GM21576 (cell line): ENCODE measurements at regions not wholly inside any gene's neighbourhood (a gene's known extent, or its start where the extent isn't known, plus 50 kb on each side); places are given as distances from the start of the nearest gene placed in this dataset.

Source experiments
- ATAC-seq: cut with Tn5 transposase; IDR thresholded peaks from one replicate; pipeline ENCODE4 v1.9.1; 2021; ENCODE audit warnings: mild to moderate bottlenecking, moderate library complexity; ENCODE audit not compliant: unreplicated experiment

GRCh38 chr3:117626577-117626976 is 917.0 kb downstream of the TUSC7 start:
- ATAC-seq = no peak

- no peak for ATAC-seq
Observed at GRCh38 chr3:117628823-117629291, 919.3 kb downstream of the TUSC7 start.

- ATAC-seq = no peak
Observed at GRCh38 chr3:117629505-117629904, 919.9 kb downstream of the TUSC7 start.

GRCh38 chr3:117630469-117630868 is 920.9 kb downstream of the TUSC7 start:
- ATAC-seq = peak; percentile 47

- no peak for ATAC-seq
Observed at GRCh38 chr3:117630885-117631284, 921.3 kb downstream of the TUSC7 start.

GRCh38 chr3:117631781-117632180 is 922.2 kb downstream of the TUSC7 start:
- no peak for ATAC-seq

GRCh38 chr3:117632191-117632590 is 922.6 kb downstream of the TUSC7 start:
- no peak for ATAC-seq

GRCh38 chr3:117633207-117633606 is 923.6 kb downstream of the TUSC7 start:
- ATAC-seq = no peak

GRCh38 chr3:117637666-117638065 is 928.1 kb downstream of the TUSC7 start:
- ATAC-seq = no peak

GRCh38 chr3:117644203-117644602 is 934.6 kb downstream of the TUSC7 start:
- ATAC-seq = no peak

GRCh38 chr3:117645561-117646242 is 936.1 kb downstream of the TUSC7 start:
- ATAC-seq = peak; percentile 73

GRCh38 chr3:117647435-117647834 is 937.9 kb downstream of the TUSC7 start:
- ATAC-seq = no peak

- no peak for ATAC-seq
Observed at GRCh38 chr3:117651246-117651645, 941.7 kb downstream of the TUSC7 start.

- no peak for ATAC-seq
Observed at GRCh38 chr3:117656391-117656790, 946.8 kb downstream of the TUSC7 start.

GRCh38 chr3:117657278-117657677 is 947.7 kb downstream of the TUSC7 start:
- no peak for ATAC-seq

GRCh38 chr3:117660941-117661817 is 951.6 kb downstream of the TUSC7 start:
- ATAC-seq = no peak

- no peak for ATAC-seq
Observed at GRCh38 chr3:117661818-117662095, 952.2 kb downstream of the TUSC7 start.

GRCh38 chr3:117665296-117665695 is 955.7 kb downstream of the TUSC7 start:
- no peak for ATAC-seq

GRCh38 chr3:117666325-117666724 is 956.7 kb downstream of the TUSC7 start:
- ATAC-seq = no peak

GRCh38 chr3:117666812-117667211 is 957.2 kb downstream of the TUSC7 start:
- no peak for ATAC-seq

- ATAC-seq = no peak
Observed at GRCh38 chr3:117669774-117670173, 960.2 kb downstream of the TUSC7 start.

- ATAC-seq = no peak
Observed at GRCh38 chr3:117671722-117672318, 962.2 kb downstream of the TUSC7 start.
